ENCODE measurements at regions not wholly inside any gene's neighbourhood (a gene's known extent, or its start where the extent isn't known, plus 50 kb on each side); places are given as distances from the start of the nearest gene placed in this dataset.

- no peaks in the 10 kb centered on the region for H3K36me3 ChIP-seq (replicated peaks; ENCODE audit: insufficient read depth, low read length)
- no peaks in the 10 kb centered on the region for H3K9me2 ChIP-seq (replicated peaks; ENCODE audit: insufficient read depth, low read length)
- no peak overlapping the region for H3K4me3 ChIP-seq (ENCODE audit: low read length)
- no peaks in the 10 kb centered on the region for H3K4me1 ChIP-seq (ENCODE audit: low read length)
- no peak for DNase-seq
- no peaks in the 10 kb centered on the region for H3F3A ChIP-seq (ENCODE audit: insufficient read depth, low read length)
- no peak for TF ChIP-seq EZH2 (optimal IDR thresholded peaks at IDR 0.05; ENCODE audit: low read depth, low read length)
- TF ChIP-seq EZH2phosphoT487 (IDR thresholded peaks at IDR 0.05; ENCODE audit: low read length) = no peak
- TF ChIP-seq, protein P1, sequence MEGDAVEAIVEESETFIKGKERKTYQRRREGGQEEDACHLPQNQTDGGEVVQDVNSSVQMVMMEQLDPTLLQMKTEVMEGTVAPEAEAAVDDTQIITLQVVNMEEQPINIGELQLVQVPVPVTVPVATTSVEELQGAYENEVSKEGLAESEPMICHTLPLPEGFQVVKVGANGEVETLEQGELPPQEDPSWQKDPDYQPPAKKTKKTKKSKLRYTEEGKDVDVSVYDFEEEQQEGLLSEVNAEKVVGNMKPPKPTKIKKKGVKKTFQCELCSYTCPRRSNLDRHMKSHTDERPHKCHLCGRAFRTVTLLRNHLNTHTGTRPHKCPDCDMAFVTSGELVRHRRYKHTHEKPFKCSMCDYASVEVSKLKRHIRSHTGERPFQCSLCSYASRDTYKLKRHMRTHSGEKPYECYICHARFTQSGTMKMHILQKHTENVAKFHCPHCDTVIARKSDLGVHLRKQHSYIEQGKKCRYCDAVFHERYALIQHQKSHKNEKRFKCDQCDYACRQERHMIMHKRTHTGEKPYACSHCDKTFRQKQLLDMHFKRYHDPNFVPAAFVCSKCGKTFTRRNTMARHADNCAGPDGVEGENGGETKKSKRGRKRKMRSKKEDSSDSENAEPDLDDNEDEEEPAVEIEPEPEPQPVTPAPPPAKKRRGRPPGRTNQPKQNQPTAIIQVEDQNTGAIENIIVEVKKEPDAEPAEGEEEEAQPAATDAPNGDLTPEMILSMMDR (IDR thresholded peaks at IDR 0.05; ENCODE audit: low read length) = no peak
- H3K4me2 ChIP-seq (ENCODE audit: low read depth, low read length) = no peak overlapping the region
- no peaks in the 10 kb centered on the region for H4K20me1 ChIP-seq (ENCODE audit: insufficient read depth, low read length)
- H3K79me2 ChIP-seq (ENCODE audit: low read length) = no peaks in the 10 kb centered on the region
- no peak overlapping the region for H3K9ac ChIP-seq (ENCODE audit: low read length)
- no peak overlapping the region for H2AFZ ChIP-seq (ENCODE audit: low read length)
- no peaks in the 10 kb centered on the region for H3K9me3 ChIP-seq (replicated peaks; ENCODE audit: insufficient read depth, low read length)
- H3K27ac ChIP-seq (ENCODE audit: low read length) = no peak overlapping the region
- no peaks in the 10 kb centered on the region for H3K27me3 ChIP-seq (replicated peaks; ENCODE audit: insufficient read depth, low read length)
Measured at GRCh38 chr12:25653487-25654175, 100.5 kb upstream of the LMNTD1 start.

GRCh38 chr12:25655702-25656101, 102.6 kb upstream of the LMNTD1 start:
- no peaks in the 10 kb centered on the region for H3K4me1 ChIP-seq (ENCODE audit: low read length)

DNA sequence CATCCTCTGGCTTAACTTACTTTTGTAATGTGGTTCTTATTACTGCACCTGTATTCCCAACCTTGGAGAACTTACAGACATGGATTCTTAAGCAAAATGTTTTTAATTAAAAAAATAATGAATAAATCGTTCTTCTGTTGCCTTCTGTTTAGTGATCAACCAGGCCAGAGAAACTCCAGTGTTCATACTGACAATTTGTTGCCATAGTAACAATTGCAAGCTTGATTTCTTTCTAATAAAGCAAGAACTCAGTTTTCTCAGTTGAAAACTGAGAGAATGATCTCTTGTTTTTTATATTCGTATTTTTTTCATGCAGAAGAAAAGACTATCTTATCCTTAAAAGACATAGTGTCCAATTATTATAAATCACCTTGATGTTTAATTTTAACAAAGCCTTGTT, 106.5 kb upstream of the LMNTD1 start:
- no peaks in the 10 kb centered on the region for H3K36me3 ChIP-seq (replicated peaks; ENCODE audit: insufficient read depth, low read length)
- no peaks in the 10 kb centered on the region for H3F3A ChIP-seq (ENCODE audit: insufficient read depth, low read length)
- H3K4me3 ChIP-seq (ENCODE audit: low read length) = no peak overlapping the region
- no peaks in the 10 kb centered on the region for H3K9me2 ChIP-seq (replicated peaks; ENCODE audit: insufficient read depth, low read length)
- no peaks in the 10 kb centered on the region for H4K20me1 ChIP-seq (ENCODE audit: insufficient read depth, low read length)
- H3K27me3 ChIP-seq (replicated peaks; ENCODE audit: insufficient read depth, low read length) = no peaks in the 10 kb centered on the region
- no peaks in the 10 kb centered on the region for H3K9me3 ChIP-seq (replicated peaks; ENCODE audit: insufficient read depth, low read length)
- TF ChIP-seq EZH2phosphoT487 (IDR thresholded peaks at IDR 0.05; ENCODE audit: low read length) = no peak
- TF ChIP-seq, protein P1 (IDR thresholded peaks at IDR 0.05; ENCODE audit: low read length) = no peak
- TF ChIP-seq EZH2 (optimal IDR thresholded peaks at IDR 0.05; ENCODE audit: low read depth, low read length) = no peak
- no peak overlapping the region for H3K27ac ChIP-seq (ENCODE audit: low read length)
- no peak overlapping the region for H3K4me2 ChIP-seq (ENCODE audit: low read depth, low read length)
- DNase-seq = no peak
- H3K79me2 ChIP-seq (ENCODE audit: low read length) = no peaks in the 10 kb centered on the region
- no peaks in the 10 kb centered on the region for H3K4me1 ChIP-seq (ENCODE audit: low read length)
- H2AFZ ChIP-seq (ENCODE audit: low read length) = no peak overlapping the region
- H3K9ac ChIP-seq (ENCODE audit: low read length) = no peak overlapping the region

More at GRCh38 chr12:25655702-25656101, 102.6 kb upstream of the LMNTD1 start:
- TF ChIP-seq, protein P1 (IDR thresholded peaks at IDR 0.05; ENCODE audit: low read length) = no peak
- no peak for TF ChIP-seq EZH2phosphoT487 (IDR thresholded peaks at IDR 0.05; ENCODE audit: low read length)
- TF ChIP-seq EZH2 (optimal IDR thresholded peaks at IDR 0.05; ENCODE audit: low read depth, low read length) = no peak
- no peaks in the 10 kb centered on the region for H4K20me1 ChIP-seq (ENCODE audit: insufficient read depth, low read length)
- no peaks in the 10 kb centered on the region for H3K9me3 ChIP-seq (replicated peaks; ENCODE audit: insufficient read depth, low read length)
- no peak overlapping the region for H3K9ac ChIP-seq (ENCODE audit: low read length)
- H3F3A ChIP-seq (ENCODE audit: insufficient read depth, low read length) = no peaks in the 10 kb centered on the region
- H3K9me2 ChIP-seq (replicated peaks; ENCODE audit: insufficient read depth, low read length) = no peaks in the 10 kb centered on the region
- no peak overlapping the region for H3K27ac ChIP-seq (ENCODE audit: low read length)
- no peak for DNase-seq
- H2AFZ ChIP-seq (ENCODE audit: low read length) = no peak overlapping the region
- H3K27me3 ChIP-seq (replicated peaks; ENCODE audit: insufficient read depth, low read length) = no peaks in the 10 kb centered on the region
- H3K4me3 ChIP-seq (ENCODE audit: low read length) = no peak overlapping the region
- H3K36me3 ChIP-seq (replicated peaks; ENCODE audit: insufficient read depth, low read length) = no peaks in the 10 kb centered on the region
- no peaks in the 10 kb centered on the region for H3K79me2 ChIP-seq (ENCODE audit: low read length)
- no peak overlapping the region for H3K4me2 ChIP-seq (ENCODE audit: low read depth, low read length)

All from MM.1S (cell line).